Epithelial cell of esophagus (primary cell): ENCODE measurements at regions not wholly inside any gene's neighbourhood (a gene's known extent, or its start where the extent isn't known, plus 50 kb on each side); places are given as distances from the start of the nearest gene placed in this dataset.
A peak's percentile ranks its signal among the peaks of the same experiment; 100 is the strongest.

Experiments
- DNase-seq: peaks from one replicate; pipeline ENCODE4 v3.0.0; 2010; ENCODE audit warnings: low read depth
- H3K4me3 ChIP-seq: 2 replicates; pipeline ENCODE4 v1.5.1; 2011; ENCODE audit warnings: mild to moderate bottlenecking, low read length, control low read depth
- CTCF ChIP-seq: IDR thresholded peaks from 2 replicates; pipeline ENCODE4 v1.5.1; 2011; ENCODE audit warnings: low read depth, mild to moderate bottlenecking, low read length, control low read depth, inconsistent platforms; ENCODE audit not compliant: insufficient read depth; ENCODE audit errors: missing control alignments

DNA sequence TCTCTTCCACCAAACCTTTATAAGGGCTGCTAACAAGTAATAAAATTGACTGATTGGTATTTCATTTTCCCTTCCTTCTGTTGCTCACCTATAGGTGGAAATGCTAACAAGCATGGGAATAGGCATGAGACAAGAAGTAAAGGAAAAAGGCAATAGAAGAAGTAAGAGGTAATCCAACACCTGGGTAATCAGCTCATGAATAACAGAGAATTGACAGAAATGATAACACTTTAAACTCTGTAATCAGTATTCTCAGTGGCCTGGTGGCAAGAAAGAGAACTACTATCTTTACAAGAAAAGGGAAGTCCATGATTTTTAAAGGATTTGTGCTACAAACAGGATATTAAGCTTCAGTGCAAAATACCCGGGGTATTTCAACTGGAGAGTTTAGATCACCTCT is 737.8 kb downstream of the RERGL start:
- DNase-seq = no peak
- H3K4me3 ChIP-seq = no peak overlapping the region
- TF ChIP-seq CTCF = no peak

DNA sequence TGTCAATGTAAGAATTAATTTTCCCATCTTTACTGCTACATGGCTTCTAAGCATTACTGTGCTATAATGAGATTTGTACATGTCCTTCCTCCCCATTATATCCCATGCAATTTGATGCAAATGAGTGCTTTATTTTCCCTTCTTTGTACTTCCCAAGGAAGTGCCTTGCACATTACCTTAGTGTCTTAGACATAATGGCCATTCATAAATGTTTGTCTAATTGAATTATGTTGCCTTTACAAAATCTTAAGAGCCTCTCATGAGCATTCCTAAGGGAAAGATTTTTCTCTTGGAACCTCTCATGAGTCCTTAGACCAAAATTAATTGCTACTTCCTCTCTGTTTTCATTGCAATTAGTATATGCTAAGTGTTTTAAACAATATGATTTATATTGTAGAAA is 741.7 kb downstream of the RERGL start:
- no peak overlapping the region for H3K4me3 ChIP-seq
- TF ChIP-seq CTCF = no peak
- DNase-seq = no peak

DNA sequence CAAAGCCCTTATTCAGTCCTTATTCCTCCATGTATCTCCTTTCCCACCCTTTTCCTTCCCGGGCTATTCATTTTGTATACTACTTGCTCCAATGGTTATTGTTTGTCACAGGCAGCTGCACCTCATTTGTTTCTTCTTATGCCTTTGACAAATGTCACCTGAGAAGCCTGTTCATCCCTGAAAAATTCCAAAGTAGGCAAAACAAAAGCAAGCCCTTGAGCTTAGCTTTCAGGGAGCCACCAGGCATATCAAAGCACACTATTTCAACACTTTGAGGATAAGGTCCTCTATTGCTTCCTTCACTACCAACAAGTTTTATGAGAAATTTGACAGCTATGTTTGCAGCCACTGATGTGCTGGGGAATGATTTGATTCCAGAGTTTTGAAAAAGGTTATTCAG is 738.7 kb upstream of the LMO3 start:
- no peak for TF ChIP-seq CTCF
- H3K4me3 ChIP-seq = no peak overlapping the region
- DNase-seq = no peak

- no peak for TF ChIP-seq CTCF
- no peak for DNase-seq
- no peak overlapping the region for H3K4me3 ChIP-seq
Observed at GRCh38 chr12:17342381-17342961, 736.5 kb upstream of the LMO3 start.

GRCh38 chr12:17335487-17335886 is 729.5 kb upstream of the LMO3 start:
- no peak overlapping the region for H3K4me3 ChIP-seq
- no peak for TF ChIP-seq CTCF

DNA sequence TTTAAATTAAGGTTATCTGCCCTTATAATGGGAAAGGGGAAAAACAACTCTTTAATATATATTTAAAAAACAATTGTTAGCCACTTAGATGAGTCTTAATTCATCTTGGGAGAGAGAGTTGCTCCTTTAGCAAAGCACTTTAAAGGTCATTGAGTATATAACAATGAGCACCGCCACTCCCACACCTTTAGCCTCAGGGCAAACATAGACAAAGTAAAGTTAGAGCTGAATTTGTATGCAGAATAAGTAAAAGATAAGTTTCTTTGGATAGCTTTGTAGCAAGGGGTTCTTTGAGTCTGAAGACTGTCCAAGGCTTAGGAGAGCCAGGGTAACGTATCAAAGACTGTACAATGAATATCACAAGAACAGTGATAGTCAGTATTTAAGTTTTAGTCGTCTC is 728.8 kb upstream of the LMO3 start:
- H3K4me3 ChIP-seq = no peak overlapping the region
- peak; percentile 44 for DNase-seq
- no peak for TF ChIP-seq CTCF

More at GRCh38 chr12:17335487-17335886, 729.5 kb upstream of the LMO3 start:
- DNase-seq = no peak

GRCh38 chr12:17333287-17333686 is 727.3 kb upstream of the LMO3 start:
- DNase-seq = peak; percentile 66
- no peak for TF ChIP-seq CTCF
- H3K4me3 ChIP-seq = no peak overlapping the region
